Neural progenitor cell (in vitro differentiated cells): ENCODE measurements at regions not wholly inside any gene's neighbourhood (a gene's known extent, or its start where the extent isn't known, plus 50 kb on each side); places are given as distances from the start of the nearest gene placed in this dataset.

ENCODE experiments used
- DNase-seq: peaks from one replicate; pipeline ENCODE4 v3.0.0-alpha.2; 2016; ENCODE audit warnings: low spot score
- H2AFZ ChIP-seq: fragments of 200-600 bp; sonication (generic); replicated peaks from 2 replicates; pipeline ENCODE4 v1.6.1; 2016; ENCODE audit warnings: antibody characterized with exemption
- H3F3A ChIP-seq: fragments of 200-600 bp; sonication (generic); 2 replicates; pipeline ENCODE4 v1.6.1; 2016; ENCODE audit warnings: antibody characterized with exemption, low read depth
- H3K27ac ChIP-seq: fragments of 200-600 bp; sonication (generic); 2 replicates; pipeline ENCODE4 v1.5.1; 2016; ENCODE audit warnings: mild to moderate bottlenecking
- H3K27me3 ChIP-seq: fragments of 200-600 bp; sonication (generic); 2 replicates; pipeline ENCODE4 v1.6.1; 2016; ENCODE audit warnings: mild to moderate bottlenecking, moderate library complexity
- H3K36me3 ChIP-seq: fragments of 200-600 bp; sonication (generic); 2 replicates; pipeline ENCODE4 v1.5.1; 2016
- H3K4me1 ChIP-seq: fragments of 200-600 bp; sonication (generic); 2 replicates; pipeline ENCODE4 v1.6.1; 2016; ENCODE audit warnings: mixed run types
- H3K4me2 ChIP-seq: fragments of 200-600 bp; sonication (generic); 2 replicates; pipeline ENCODE4 v1.6.1; 2016
- H3K4me3 ChIP-seq: fragments of 200-600 bp; sonication (generic); 2 replicates; pipeline ENCODE4 v1.5.1; 2016
- H3K79me2 ChIP-seq: fragments of 200-600 bp; sonication (generic); 2 replicates; pipeline ENCODE4 v1.6.1; 2016; ENCODE audit warnings: low read depth
- H3K9ac ChIP-seq: fragments of 200-600 bp; sonication (generic); 2 replicates; pipeline ENCODE4 v1.6.1; 2016
- H3K9me3 ChIP-seq: fragments of 200-600 bp; sonication (generic); 2 replicates; pipeline ENCODE4 v1.5.1; 2016; ENCODE audit warnings: low read depth
- H4K20me1 ChIP-seq: fragments of 200-600 bp; sonication (generic); 2 replicates; pipeline ENCODE4 v1.6.1; 2016; ENCODE audit warnings: low read depth
- H3K27ac Mint-ChIP-seq: 3 replicates; pipeline ENCODE4 v1.8.0; 2021; ENCODE audit warnings: mixed read lengths
- H3K27me3 Mint-ChIP-seq: 2 replicates; pipeline ENCODE4 v1.8.0; 2022; ENCODE audit warnings: low read depth, mild to moderate bottlenecking, inconsistent platforms, moderate library complexity, mixed read lengths; ENCODE audit not compliant: insufficient read depth
- H3K36me3 Mint-ChIP-seq: 3 replicates; pipeline ENCODE4 v1.8.0; 2021; ENCODE audit warnings: mixed read lengths
- H3K4me1 Mint-ChIP-seq: 3 replicates; pipeline ENCODE4 v1.8.0; 2021; ENCODE audit warnings: mixed read lengths
- H3K4me3 Mint-ChIP-seq: 3 replicates; pipeline ENCODE4 v1.8.0; 2021; ENCODE audit warnings: mild to moderate bottlenecking, moderate library complexity, mixed read lengths
- H3K9me3 Mint-ChIP-seq: 3 replicates; pipeline ENCODE4 v1.8.0; 2020; ENCODE audit warnings: mixed read lengths
- CTCF ChIP-seq: fragments of 200-600 bp; sonication (generic); IDR thresholded peaks from 2 replicates; pipeline ENCODE4 v1.5.1; 2017; ENCODE audit warnings: antibody characterized with exemption, mild to moderate bottlenecking
- EZH2 ChIP-seq: fragments of 200-600 bp; sonication (generic); IDR thresholded peaks from 2 replicates; pipeline ENCODE4 v1.6.1; 2017; ENCODE audit warnings: antibody characterized with exemption, mild to moderate bottlenecking, moderate library complexity
- EZH2phosphoT487 ChIP-seq: fragments of 200-600 bp; sonication (generic); IDR thresholded peaks from 2 replicates; pipeline ENCODE4 v1.6.1; 2017; ENCODE audit warnings: antibody characterized with exemption

GRCh38 chr1:157219182-157219581 is 81.0 kb upstream of the ETV3 start:
- Mint-ChIP-seq H3K27me3 (peaks cover 4% of the 10 kb centered on the region), H3K9me3 (peaks cover 5% of the 10 kb centered on the region), H3K4me3 (no peak overlapping the region), H3K27ac (no peak overlapping the region), H3K4me1 (no peaks in the 10 kb centered on the region), H3K36me3 (no peaks in the 10 kb centered on the region)
- Histone ChIP-seq H3K79me2 (no peaks in the 10 kb centered on the region), H2AFZ (no peak overlapping the region), H3K4me2 (no peak overlapping the region), H3F3A (no peaks in the 10 kb centered on the region), H3K27ac (no peak overlapping the region), H3K4me1 (no peaks in the 10 kb centered on the region), H3K4me3 (no peak overlapping the region), H3K9me3 (no peaks in the 10 kb centered on the region), H3K36me3 (no peaks in the 10 kb centered on the region), H3K9ac (no peak overlapping the region), H3K27me3 (no peaks in the 10 kb centered on the region), H4K20me1 (no peaks in the 10 kb centered on the region)
- no peak for TF ChIP-seq EZH2
- TF ChIP-seq CTCF, result no peak
- TF ChIP-seq EZH2phosphoT487, result no peak
- no peak for DNase-seq

GRCh38 chr1:157218671-157219070 is 80.5 kb upstream of the ETV3 start:
- Mint-ChIP-seq H3K27ac (no peak overlapping the region), H3K27me3 (peaks cover 4% of the 10 kb centered on the region), H3K9me3 (peaks cover 9% of the 10 kb centered on the region), H3K36me3 (no peaks in the 10 kb centered on the region), H3K4me1 (no peaks in the 10 kb centered on the region), H3K4me3 (no peak overlapping the region)
- TF ChIP-seq EZH2phosphoT487, result no peak
- no peak for DNase-seq
- Histone ChIP-seq H3K27ac (no peak overlapping the region), H3K27me3 (no peaks in the 10 kb centered on the region), H3K4me2 (no peak overlapping the region), H3K4me3 (no peak overlapping the region), H3K4me1 (no peaks in the 10 kb centered on the region), H3F3A (no peaks in the 10 kb centered on the region), H3K9me3 (peaks cover under 1% of the 10 kb centered on the region), H4K20me1 (no peaks in the 10 kb centered on the region), H3K9ac (no peak overlapping the region), H3K36me3 (no peaks in the 10 kb centered on the region), H3K79me2 (no peaks in the 10 kb centered on the region), H2AFZ (no peak overlapping the region)

- H4K20me1 ChIP-seq, result no peaks in the 10 kb centered on the region
- no peak overlapping the region for H3K27ac ChIP-seq
- no peak overlapping the region for H3K9ac ChIP-seq
- no peaks in the 10 kb centered on the region for H3K36me3 Mint-ChIP-seq
- TF ChIP-seq EZH2phosphoT487, result no peak
- TF ChIP-seq EZH2, result no peak
- no peak for TF ChIP-seq CTCF
- no peaks in the 10 kb centered on the region for H3K36me3 ChIP-seq
- peaks cover 20% of the 10 kb centered on the region for H3K9me3 Mint-ChIP-seq
- no peak for DNase-seq
- no peak overlapping the region for H3K27ac Mint-ChIP-seq
- H3F3A ChIP-seq, result no peaks in the 10 kb centered on the region
- no peaks in the 10 kb centered on the region for H3K27me3 ChIP-seq
- no peak overlapping the region for H2AFZ ChIP-seq
- H3K4me1 ChIP-seq, result no peaks in the 10 kb centered on the region
- H3K4me3 ChIP-seq, result no peak overlapping the region
- H3K9me3 ChIP-seq, result peaks cover 9% of the 10 kb centered on the region
- no peak overlapping the region for H3K4me2 ChIP-seq
- H3K4me3 Mint-ChIP-seq, result no peak overlapping the region
- H3K4me1 Mint-ChIP-seq, result no peaks in the 10 kb centered on the region
- H3K27me3 Mint-ChIP-seq, result peaks cover 4% of the 10 kb centered on the region
- no peaks in the 10 kb centered on the region for H3K79me2 ChIP-seq
Observed at GRCh38 chr1:157217486-157217885, 79.3 kb upstream of the ETV3 start.

GRCh38 chr1:157213836-157214235 is 75.6 kb upstream of the ETV3 start:
- no peaks in the 10 kb centered on the region for H4K20me1 ChIP-seq
- no peak overlapping the region for H3K4me3 ChIP-seq
- H3K4me2 ChIP-seq, result no peak overlapping the region
- no peak overlapping the region for H3K27ac ChIP-seq
- peaks cover 9% of the 10 kb centered on the region for H3K9me3 ChIP-seq
- Mint-ChIP-seq H3K27ac (no peak overlapping the region), H3K27me3 (peaks cover 2% of the 10 kb centered on the region), H3K9me3 (peaks cover 27% of the 10 kb centered on the region), H3K4me1 (peaks cover 4% of the 10 kb centered on the region), H3K4me3 (no peak overlapping the region), H3K36me3 (no peaks in the 10 kb centered on the region)
- no peak for DNase-seq
- H3K27me3 ChIP-seq, result no peaks in the 10 kb centered on the region
- no peaks in the 10 kb centered on the region for H3K36me3 ChIP-seq
- no peak overlapping the region for H2AFZ ChIP-seq
- H3K4me1 ChIP-seq, result peaks cover 16% of the 10 kb centered on the region
- TF ChIP-seq CTCF (no peak), EZH2 (no peak), EZH2phosphoT487 (no peak)
- no peaks in the 10 kb centered on the region for H3K79me2 ChIP-seq
- no peak overlapping the region for H3K9ac ChIP-seq
- H3F3A ChIP-seq, result peaks cover 11% of the 10 kb centered on the region
